NCI-H1105 treated with DMSO at 0.1 percent for 48 hours (cell line): ENCODE measurements at regions not wholly inside any gene's neighbourhood (a gene's known extent, or its start where the extent isn't known, plus 50 kb on each side); places are given as distances from the start of the nearest gene placed in this dataset.
"Not testable (repeated sequence)": the region's sequence is repeated elsewhere in the genome, so short reads cannot be mapped to it uniquely, and the experiment has no call there.

ENCODE experiments used
- DNase-seq: peaks from one replicate; lab custom pipeline; 2025; lab: John Stamatoyannopoulos, UW

DNA sequence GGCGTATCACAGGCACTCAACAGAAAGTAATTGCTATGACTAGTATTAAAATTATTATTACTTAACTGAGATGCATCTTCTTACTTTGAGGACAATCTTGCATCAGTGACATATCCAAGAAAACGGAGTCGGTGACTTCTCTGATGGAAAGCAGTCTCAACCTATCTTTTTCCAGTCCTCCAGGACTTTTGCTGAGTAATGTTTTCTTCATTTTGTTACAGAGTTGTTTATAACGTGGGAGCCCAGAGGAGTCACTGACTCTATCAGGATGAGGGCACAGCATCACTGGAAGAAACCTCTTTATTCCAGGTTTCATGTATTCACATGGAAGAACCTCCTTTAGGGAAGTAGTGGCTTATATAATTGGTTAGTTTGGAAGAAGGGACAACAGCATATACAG lies 51.5 kb upstream of the MELK start:
- DNase-seq, result no peak

DNA sequence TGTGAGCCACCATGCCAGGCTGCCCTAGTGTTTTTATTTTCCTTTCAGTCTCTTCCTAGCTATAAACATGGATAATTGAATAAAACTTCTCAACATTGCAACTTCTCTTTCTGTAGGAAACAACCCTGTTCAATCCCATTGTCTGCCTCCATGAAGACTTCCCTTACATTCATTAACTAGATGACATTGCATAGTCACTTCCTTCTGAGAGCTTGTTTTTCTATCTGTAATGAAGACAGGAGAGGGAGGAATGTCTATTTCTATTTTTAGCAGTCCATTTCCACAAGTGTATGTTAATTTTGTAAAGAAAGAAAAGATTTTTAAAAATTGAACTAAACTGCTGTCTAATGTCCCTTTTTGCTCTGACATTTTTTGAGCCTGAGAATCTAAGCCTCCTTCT lies 55.6 kb upstream of the MELK start:
- DNase-seq, result no peak

DNA sequence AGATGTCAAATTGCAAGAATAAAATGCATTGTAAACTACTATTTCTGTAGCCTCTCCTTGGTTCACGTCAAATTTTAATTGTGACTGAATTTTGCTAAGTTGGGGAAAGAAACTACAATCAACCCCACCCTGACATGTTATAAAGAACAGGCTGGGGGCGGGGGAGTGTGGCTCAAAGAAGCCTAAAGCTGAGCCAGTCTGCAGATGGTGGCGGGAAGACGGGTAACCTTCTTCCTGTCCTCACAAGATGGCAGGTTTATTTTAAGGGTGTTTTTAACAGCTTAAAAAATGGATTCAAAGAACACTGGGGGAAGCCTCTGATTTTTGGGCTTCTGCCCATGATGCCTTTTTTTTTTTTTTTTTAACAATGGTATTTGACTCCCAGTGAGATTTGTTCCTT lies 68.5 kb upstream of the MELK start:
- no peak for DNase-seq

DNA sequence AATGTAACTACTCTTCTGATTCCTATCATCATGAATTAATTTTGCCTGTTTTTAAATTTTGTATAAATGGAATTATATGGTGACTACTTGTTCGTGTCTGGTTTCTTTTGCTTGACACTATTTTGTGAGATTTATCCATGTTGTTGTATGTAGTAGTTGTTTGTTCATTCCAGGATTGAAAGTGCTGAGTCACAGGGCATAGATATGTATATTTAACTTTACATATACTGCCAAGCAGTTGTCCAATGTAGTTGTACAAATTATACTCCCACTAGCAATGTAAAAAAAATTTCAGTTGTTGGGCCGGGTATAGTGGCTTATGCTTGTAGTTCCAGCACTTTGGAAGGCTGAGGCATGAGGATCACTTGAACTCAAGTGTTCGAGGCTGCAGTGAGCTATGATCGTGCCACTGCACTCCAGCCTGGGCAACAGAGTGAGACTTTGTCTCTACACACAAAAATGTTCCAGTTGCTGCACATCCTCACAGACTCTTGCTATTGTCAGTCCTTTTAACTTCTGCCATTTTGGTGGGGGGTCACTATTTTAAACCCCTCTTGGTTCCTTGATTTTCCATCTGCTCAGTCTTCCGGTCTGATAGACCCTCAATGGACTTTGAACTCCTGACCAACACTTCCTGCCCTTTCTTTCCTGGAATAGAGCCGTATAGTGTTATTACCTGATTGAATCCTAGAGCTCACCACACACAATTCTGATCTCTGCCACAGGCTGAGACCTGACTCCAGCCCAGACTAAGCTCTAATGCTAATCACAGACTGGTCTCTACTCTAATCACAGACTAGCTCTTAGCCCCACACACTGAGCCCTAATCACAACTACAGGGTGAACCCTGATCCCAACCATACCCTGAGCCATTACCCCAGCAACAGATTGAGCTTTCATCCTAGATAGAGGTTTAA lies 69.3 kb upstream of the MELK start:
- DNase-seq, result no peak

DNA sequence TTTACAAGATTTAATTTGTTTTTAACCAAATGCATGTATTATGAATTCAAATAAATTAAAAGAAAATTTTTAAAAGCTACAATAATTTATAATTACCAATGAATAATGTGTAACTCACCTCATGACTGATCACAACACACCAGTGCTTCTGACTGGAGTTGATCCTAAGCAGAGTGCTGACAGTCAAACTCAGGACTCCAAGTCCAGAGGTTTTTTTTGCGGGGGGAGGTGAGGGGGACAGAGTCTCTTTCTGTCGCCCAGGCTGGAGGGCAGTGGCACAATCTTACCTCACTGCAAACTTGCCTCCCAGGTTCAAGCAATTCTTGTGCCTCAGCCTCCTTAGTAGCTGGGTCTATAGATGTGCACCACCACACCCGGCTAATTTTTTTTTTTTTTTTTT lies 71.0 kb upstream of the MELK start:
- no peak for DNase-seq

DNA sequence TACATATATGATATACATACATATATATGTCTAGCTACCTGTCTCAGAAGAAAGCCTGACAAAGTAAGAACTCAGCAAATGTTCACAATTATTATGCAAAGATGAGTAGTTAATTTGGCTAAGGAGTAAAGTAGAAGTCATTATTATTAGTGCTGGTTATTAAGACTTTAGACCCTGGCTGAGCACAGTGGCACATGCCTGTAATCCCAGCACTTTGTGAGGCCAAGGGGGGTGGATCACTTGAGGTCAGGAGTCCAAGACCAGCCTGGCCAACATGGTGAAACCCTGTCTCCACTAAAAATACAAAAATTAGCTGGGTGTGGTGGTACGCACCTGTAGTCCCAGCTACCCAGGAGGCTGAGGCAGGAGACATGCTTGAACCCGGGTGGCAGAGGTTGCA lies 71.8 kb upstream of the MELK start:
- not testable (repeated sequence) for DNase-seq

DNA sequence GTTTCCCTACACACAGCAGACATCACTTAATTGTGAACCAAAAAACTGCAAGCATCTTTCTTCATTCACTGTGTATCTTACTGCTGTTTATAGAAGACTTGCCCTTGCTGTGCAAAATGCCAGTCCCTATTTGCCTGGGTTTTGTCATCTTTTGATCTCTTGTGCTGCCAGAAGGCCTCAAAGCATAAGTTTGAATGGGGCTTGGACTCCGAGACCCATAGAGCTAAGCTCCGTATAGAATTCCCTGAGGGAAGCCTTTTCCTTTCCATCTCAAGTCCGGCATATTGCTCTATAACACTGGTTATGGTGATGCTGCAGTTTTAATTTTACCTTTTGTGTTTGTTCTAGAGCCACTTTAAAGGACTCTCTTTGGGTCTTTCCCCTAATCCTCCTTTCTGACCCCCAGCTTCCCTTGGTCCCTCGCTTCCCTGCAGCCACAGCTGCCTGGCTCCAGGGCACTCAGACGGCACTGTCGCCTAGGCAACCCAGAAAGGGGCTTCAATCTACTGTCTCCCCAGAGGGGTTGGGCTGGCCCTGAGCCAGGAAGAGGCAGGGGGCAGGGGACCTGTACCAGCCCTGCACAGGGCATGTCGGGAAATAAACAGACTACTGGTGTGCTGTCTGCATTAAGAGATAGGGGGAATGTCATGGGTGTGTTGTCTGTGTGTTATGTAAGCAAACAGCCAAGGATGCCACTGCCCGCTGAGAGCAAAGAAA lies 73.4 kb upstream of the MELK start:
- DNase-seq, result peak; percentile 89

DNA sequence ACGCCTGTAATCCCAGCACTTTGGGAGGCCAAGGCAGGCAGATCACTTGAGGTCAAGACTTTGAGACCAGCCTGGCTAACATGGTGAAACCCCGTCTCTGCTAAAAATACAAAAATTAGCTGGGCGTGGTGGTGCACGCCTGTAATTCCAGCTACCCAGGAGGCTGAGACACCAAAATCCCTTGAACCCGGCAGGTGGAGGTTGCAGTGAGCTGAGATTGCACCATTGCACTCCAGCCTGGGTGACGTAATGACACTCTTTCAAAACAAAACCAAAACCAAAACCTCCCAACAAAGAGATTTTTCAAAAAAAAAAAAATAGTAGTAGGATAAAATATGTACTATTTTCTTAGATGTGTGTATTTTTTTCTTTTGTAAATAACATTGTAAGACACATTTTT lies 79.1 kb upstream of the MELK start:
- not testable (repeated sequence) for DNase-seq

DNA sequence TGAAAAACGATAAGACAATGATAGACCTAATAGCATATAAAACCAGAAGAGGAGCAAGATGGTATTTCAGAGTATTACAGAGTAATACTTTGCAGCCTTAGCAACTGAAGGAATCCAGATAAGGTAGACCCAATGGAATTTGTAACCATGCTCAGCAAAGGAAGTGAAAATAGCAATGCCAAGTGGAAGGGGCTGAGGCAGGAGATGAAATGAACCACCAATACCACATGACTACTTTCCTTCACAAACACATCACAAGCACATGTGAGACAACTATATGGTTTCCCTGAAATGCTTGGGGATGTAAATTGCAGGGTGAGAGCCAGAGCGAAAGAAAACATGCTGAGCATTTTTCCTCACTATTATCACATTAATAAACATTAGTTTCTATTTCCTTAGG lies 79.8 kb upstream of the MELK start:
- DNase-seq, result no peak

DNA sequence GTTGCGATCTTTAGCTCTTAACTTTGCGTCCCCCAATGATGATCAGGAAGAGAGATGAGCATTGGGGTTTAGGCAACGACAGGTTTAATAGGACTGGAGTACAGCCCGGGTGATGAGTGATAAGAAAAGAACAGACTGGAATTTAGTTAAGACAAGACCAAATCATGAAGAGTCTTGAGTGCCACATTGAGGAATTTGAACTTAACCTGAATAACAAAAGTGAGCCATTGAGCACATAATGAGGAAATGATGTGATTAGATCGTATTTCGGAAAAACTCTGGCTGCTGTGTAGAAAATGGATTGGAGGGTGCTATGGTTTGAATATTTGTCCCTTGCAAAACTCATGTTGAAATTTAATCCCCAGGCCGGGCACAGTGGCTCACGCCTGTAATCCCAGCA lies 83.2 kb upstream of the MELK start:
- DNase-seq, result no peak

DNA sequence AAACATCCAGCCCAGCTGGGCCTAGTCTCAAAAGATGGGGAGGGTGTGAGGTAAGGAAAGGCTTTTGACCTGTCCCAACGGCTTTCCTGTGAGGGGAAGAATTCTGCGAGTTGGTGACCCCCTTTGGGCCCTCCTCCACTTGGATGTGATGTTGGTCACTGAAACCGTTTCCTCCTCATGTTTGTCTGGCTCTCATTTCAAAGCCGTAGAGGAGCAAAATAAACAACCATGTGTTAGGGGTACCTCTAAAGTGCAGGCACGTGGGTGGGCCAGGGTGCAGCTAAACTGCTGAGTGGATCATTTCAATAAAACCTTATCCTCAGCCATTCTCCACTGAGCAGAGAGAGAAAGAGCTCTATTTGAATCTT lies 84.3 kb upstream of the MELK start:
- no peak for DNase-seq

DNA sequence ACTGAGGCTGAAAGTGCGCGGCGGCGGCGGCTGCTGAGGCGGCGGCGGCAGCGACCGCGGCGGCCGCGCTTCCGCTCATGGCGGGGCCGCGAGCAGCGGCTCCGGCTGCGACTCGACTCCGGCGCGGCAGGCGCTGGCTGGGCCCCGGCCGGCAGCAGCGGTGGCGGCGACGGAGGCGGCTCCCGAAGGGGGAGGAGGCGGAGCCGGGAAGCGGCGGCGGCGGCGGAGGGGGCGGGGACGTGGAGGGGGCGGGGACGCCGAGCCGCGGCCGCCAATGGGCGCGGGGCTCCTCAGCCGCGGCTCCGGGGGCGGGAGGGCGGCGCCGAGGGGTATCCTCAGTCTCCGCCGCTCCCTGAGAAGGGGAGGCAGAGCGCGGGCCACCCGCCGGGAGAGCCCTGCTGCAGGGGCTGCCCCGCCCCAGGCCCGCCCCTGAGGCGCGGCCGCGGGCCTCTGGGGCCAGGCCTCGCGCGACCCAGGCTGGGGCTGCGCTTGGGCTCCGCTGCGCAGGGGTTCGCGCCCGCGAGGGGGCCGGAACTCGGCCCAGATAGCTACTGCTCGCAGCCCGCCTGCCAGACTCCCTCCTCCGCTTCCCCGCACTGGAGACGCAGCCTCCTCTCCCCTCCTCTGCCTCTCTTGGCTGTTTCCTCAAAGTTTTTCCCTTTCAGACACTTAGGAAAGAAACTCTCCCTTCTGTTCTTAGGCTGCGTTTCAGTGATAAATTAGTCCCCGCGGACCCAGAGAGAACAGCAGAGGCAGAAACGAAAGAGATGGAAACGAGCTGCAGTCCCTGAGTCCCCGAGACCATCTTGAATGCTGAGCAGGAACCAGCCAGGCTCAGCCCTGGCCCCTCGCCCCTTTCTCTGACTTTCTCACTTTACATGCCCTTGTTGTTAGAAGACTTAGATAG lies 85.0 kb upstream of the MELK start:
- DNase-seq, result peak; percentile 86

DNA sequence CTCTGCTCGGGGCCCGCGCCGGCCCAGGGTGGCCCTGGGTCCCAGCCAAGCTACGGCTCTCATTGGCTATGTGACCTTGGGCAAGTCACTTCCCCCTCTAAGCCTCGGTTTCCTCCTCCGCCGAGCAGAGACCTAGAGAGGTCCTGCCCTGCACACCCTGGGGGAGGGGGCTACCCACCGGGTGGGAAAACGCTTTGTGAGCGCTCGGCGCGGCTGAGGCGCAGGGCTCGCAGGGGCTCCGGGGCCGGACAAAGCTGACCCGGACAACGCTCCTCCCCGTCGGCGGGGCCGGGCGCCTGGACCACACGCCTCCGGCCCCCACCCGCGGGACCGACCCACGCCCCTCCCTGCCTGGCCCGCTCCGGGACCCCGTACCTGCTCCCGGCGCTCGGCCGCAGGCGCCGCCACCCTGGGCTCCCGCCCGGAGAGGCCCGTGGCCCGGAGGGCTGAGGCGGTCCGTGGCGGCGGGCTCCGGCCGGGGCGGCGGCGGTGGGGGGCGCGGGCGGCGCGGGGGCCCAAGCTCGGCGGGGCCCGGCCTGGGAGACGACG lies 85.7 kb upstream of the MELK start:
- no peak for DNase-seq

DNA sequence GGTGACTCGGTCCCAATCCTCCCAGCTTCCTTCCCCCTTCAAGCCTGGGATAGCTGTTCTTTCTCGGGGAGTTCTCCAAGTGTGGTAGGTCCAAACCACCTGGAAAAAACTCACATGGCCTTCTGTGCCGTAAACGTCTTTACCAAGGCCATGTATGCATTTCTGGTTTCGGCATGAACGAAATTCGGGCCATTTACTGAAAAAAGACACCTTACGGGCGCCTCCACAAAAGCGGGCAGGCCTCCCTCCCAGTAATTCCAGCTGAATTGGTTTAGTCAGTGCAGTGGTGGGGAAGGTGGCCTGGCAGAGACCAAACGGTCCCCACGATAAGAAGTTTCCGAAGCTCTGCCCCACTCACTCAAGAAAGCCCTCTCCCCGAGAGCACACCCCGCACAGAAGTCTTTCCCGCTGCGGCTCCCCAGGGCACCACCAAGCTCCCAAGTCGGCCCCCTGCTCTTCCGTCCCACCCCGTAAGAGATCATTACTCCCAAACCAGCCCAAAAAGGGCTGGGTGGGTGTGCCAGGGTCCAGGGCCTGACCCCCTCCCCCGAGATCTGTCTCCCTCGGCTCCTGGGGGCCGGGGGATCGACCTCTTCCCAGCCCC lies 86.3 kb upstream of the MELK start:
- DNase-seq, result no peak

DNA sequence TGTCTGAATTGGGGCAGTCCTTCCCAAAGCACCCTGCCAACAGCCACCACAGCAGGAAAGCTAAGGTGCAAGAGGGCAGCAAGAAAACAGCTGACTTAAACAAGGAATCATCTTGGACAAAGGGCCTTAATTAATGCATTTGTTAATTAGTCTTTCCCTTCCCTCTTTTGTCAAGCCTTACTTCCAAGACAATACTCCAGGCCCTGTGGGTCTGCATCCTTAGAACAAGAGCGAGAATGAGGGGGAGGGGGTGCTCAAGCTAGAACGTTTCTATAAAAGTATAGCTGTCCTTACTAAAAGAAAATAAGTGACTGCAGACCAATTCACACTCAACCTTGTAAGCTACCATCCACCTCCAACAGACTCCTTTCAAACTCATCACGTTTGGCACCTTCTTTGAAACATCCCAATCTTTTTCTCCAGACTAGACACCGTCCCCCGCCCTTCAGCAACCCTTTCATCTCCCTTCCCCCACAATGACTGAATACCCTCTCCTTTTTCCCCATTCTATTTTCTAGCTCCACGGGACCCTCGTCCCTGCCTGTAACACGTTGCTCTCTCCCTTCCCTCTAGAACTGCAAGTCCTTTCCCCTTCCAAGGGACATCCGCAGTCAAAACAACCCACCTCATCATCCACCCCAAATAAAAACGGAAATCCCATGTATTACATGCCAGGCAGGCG lies 85.7 kb upstream of the RNF38 start:
- DNase-seq, result no peak

DNA sequence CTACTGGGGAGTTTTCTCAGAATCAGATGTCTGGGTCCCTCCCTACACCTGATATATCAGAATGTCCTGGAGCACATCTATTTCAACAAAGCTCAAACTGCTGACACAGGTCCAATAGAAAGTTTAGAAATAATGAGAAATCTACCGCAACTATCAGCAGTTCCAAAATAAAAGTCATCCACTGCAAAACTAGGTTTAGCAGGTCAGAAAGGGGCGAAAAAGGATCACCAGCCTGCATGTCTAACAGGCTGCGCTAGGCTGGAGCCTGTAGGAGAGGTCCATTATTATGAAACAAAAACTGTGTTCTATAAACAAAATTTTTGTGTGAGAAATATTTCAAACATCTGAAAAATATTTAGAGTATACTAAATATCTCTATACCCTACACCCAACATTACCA lies 84.1 kb upstream of the RNF38 start:
- no peak for DNase-seq

DNA sequence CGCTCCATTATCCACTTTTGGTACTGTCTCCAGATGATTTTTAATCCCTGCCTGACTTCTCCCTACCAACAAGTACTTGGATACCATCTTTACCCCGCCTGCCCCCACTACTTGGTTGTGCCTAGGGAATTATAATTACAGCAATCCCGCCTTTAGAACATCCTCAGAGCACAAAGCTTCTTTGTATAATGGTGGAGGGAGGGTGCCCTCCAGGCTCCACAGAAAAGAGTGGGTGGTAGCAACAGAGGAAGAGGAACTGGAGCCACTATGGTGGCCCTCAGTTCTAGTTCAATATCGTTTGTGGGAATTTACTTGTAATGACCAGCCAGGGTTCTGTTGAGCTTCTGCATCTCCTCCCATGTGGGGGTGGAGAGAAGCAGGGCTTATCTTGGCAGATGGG lies 79.0 kb upstream of the RNF38 start:
- no peak for DNase-seq

DNA sequence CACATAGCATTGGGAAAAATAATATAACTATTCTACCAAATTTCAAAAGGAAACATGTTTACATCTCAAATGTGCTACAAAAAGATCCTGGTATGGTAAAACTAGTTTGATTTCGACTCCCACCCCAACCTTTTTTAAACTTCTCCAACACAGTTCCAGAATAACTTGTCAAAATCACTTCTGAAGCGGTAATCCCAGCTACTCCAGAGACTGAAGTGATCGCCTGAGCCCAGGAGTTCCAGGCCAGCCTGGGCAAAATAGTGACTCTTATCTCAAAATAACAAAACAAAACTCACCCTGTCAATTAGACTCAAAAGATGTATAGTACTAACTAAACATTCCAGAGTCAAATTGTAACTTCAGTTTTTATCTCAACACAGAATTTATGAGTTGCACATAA lies 71.3 kb upstream of the RNF38 start:
- DNase-seq, result no peak

DNA sequence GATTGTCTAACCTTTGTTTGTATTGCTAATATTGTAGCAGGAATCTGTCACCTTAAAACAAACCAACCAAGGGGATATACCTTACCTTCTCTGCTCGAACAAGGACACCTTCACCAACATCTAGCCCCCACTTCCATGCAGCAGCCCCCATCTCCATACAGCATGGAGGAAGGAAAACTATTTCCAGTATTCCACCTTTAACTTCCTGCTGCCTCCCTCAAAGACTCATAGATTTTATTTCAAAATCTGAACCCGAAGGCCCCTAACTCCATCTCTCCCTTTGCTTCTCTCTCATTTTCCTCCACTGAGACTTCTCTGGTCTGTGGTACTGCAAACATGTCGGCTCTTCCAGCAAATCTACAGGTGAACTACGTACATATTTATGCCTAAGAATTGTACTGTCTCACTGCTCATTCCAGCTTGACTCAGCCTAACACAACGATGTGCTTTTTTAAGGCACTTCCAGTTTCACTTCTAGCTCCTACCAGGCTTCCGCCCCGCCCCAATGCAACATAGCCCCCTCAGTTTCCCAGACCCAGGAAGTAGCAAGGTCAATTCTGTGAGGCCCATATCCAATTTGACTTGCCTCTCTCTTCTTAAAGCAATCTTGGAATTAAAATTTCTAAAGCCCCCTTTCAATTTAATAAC lies 70.7 kb upstream of the RNF38 start:
- no peak for DNase-seq

DNA sequence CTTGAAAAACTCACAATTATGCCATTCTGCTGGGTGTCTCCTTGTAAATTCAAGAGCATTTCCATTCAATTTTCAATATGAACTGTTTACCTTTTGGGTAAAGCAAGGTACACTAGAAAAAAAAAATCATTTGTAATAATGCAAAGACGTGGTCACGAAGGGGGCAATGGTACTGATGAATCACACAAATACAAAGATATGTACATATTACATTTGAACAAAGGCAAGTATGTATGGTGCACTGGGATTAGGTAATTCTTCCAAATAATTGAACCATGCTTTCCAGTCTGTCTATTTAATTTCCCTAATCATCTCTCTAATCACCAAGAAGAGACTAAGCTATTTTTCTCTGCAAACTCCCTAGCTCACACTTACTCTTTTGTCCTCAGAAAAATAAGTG lies 63.4 kb upstream of the RNF38 start:
- DNase-seq, result no peak

DNA sequence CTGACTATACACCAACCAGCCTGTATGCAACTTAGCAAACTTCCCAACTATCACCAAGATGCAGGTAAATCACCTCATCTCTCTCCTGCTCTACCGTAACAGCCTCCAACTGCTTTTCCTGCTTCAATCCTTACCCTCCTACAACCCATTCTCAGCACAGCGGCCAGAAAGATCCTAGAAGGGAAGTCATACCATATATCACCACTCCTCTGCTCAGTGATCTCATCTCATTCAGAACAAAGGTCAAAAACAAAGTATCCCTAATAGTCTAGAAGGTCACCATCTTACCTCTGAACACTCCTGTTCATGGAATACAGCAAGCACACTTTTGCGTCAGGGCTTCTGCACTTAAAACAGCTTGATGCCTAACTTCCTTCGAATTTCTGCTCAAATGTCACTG lies 62.2 kb upstream of the RNF38 start:
- no peak for DNase-seq
